ENCODE measurements at regions not wholly inside any gene's neighbourhood (a gene's known extent, or its start where the extent isn't known, plus 50 kb on each side); places are given as distances from the start of the nearest gene placed in this dataset.

DNA sequence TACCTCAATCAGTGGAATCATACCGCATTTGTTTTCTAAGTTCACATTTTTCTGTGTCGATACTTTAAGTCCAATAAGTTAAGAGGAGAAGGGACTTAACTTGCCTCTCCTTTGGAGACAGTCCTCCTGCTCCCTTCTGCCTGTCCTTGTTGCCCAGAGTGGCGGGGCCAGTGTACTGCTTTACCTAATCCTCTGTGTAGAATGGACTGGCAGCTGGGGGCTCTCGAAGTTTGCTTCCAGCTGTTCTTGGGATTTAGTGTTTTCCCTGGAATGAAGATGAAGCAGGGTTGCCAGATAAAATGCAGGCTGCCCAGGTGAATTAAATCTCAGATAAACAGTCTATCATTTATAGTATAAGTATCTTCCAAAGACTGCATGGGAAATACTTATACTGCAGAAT is 287.6 kb upstream of the C2CD4B start:
- FAIRE-seq (no peak), DNase-seq (ENCODE audit: insufficient read length, low spot score) (no peak)
- TF ChIP-seq POU2F2 (IDR thresholded peaks at IDR 0.05; ENCODE audit: low read depth, low read length) (no peak), POLR2A (IDR thresholded peaks at IDR 0.05; ENCODE audit: low read depth, low read length) (no peak), TAF1 (IDR thresholded peaks at IDR 0.05; ENCODE audit: low read depth, low read length) (no peak), PAX5 (IDR thresholded peaks at IDR 0.05; ENCODE audit: insufficient read depth, low read length, severe bottlenecking) (no peak), SPI1 (IDR thresholded peaks at IDR 0.05; ENCODE audit: low read depth, low read length) (no peak), POLR2AphosphoS5 (IDR thresholded peaks at IDR 0.05; ENCODE audit: low read depth, low read length) (no peak)

DNA sequence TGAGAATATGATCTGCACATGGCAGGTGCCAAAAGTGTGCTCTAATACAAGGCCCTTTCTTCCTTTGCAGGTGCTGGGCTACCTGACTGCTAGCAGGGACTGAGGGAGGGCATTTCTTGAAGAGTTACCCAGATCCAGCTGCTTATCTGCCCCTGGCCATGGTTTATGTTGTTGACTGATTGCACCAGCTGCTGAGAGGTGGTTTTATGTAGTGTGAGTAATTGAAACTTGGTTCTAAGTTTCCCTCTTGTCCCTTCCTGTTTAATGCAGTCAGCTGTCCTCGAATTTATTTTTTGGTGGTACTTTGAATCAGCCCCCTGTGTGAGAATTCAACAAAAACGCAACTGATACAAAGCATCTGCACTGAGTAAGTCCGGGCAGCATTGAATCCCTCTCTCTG is 288.3 kb upstream of the C2CD4B start:
- FAIRE-seq (no peak), DNase-seq (ENCODE audit: insufficient read length, low spot score) (no peak)
- no peak for TF ChIP-seq PAX5 (IDR thresholded peaks at IDR 0.05; ENCODE audit: insufficient read depth, low read length, severe bottlenecking)
- no peak for TF ChIP-seq POLR2AphosphoS5 (IDR thresholded peaks at IDR 0.05; ENCODE audit: low read depth, low read length)
- no peak for TF ChIP-seq TAF1 (IDR thresholded peaks at IDR 0.05; ENCODE audit: low read depth, low read length)
- no peak for TF ChIP-seq POLR2A (IDR thresholded peaks at IDR 0.05; ENCODE audit: low read depth, low read length)
- TF ChIP-seq SPI1 (IDR thresholded peaks at IDR 0.05; ENCODE audit: low read depth, low read length) = no peak
- TF ChIP-seq POU2F2 (IDR thresholded peaks at IDR 0.05; ENCODE audit: low read depth, low read length) = no peak

DNA sequence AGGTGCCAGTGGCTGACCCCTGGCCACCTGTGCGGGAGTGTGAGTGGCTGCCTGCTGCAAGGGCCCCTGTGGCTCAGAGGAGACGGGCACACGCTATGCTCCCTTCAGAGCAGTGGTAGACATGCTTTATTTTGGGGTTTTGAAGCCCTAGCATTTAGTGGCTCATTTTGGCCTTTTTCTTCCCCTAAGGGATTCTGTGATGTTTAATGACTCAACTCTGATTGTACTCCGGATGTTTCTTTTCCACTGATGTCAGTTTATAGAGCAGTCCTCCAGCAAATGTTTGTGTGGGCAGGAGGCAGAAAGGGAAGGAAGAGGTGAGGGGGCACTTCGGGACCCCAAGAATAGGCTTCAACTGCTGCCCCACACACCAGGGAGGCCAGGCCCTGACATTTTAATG is 288.9 kb upstream of the C2CD4B start:
- no peak for DNase-seq (ENCODE audit: insufficient read length, low spot score)
- no peak for TF ChIP-seq POLR2A (IDR thresholded peaks at IDR 0.05; ENCODE audit: low read depth, low read length)
- TF ChIP-seq SPI1 (IDR thresholded peaks at IDR 0.05; ENCODE audit: low read depth, low read length) = no peak
- no peak for TF ChIP-seq PAX5 (IDR thresholded peaks at IDR 0.05; ENCODE audit: insufficient read depth, low read length, severe bottlenecking)
- TF ChIP-seq POLR2AphosphoS5 (IDR thresholded peaks at IDR 0.05; ENCODE audit: low read depth, low read length) = no peak
- TF ChIP-seq POU2F2 (IDR thresholded peaks at IDR 0.05; ENCODE audit: low read depth, low read length) = no peak
- no peak for TF ChIP-seq TAF1 (IDR thresholded peaks at IDR 0.05; ENCODE audit: low read depth, low read length)
- no peak for FAIRE-seq

DNA sequence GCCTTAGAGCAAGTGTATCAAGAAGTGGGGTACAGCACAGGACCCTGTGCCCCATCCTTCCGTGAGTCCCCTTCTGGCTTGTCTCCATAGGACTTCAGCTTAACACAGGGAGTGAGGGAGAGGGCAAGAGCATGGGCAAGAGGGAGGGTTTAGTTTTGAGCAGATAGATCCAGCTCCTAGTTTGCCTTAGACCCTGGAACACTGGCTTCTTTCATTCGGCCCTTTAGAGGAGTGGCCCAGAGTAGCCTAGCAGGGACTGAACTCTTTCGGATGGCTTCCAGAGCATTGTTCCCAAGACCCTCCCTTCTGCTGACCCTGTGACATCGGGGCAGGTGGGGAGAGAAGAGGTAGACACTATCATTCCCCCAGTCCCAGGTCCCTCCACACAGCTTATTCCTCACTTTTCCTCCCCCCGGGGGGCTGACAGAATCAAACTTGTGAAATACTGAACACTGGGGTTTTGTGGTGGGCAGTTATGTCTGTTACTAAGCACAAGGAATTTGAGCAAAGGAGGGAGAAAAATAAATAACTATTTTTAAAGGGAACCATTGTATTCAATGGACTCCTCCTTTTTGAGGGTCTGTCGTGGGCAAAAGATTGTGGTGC is 289.6 kb upstream of the C2CD4B start:
- DNase-seq (ENCODE audit: insufficient read length, low spot score) (no peak), FAIRE-seq (no peak)
- TF ChIP-seq POU2F2 (IDR thresholded peaks at IDR 0.05; ENCODE audit: low read depth, low read length) (no peak), POLR2A (IDR thresholded peaks at IDR 0.05; ENCODE audit: low read depth, low read length) (no peak), POLR2AphosphoS5 (IDR thresholded peaks at IDR 0.05; ENCODE audit: low read depth, low read length) (no peak), TAF1 (IDR thresholded peaks at IDR 0.05; ENCODE audit: low read depth, low read length) (no peak), SPI1 (IDR thresholded peaks at IDR 0.05; ENCODE audit: low read depth, low read length) (no peak), PAX5 (IDR thresholded peaks at IDR 0.05; ENCODE audit: insufficient read depth, low read length, severe bottlenecking) (no peak)

DNA sequence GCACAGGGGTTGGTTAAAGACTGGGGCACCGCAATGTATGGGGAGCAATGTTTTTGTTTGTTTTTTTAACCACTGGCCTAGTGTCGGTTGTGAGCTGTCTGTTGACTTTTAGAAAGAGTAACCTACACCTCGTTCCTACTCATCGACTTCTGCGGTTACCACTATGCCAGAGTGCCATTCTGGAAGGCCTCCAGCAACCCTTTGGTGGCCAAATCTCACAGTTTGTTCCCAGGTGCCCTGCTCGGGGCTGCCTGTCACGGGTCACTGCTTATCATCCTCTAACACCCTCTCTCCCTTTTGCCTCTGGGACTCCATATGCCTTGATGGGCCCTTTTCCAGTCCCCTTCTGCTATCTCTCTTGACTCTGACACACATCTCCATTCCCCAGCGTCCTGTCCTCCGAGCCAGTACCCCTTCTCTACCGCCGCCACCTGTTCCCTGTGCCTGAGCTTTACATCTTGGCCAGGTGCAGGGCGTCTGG is 290.4 kb upstream of the C2CD4B start:
- no peak for FAIRE-seq
- no peak for DNase-seq (ENCODE audit: insufficient read length, low spot score)
- TF ChIP-seq POLR2AphosphoS5 (IDR thresholded peaks at IDR 0.05; ENCODE audit: low read depth, low read length) = no peak
- TF ChIP-seq TAF1 (IDR thresholded peaks at IDR 0.05; ENCODE audit: low read depth, low read length) = no peak
- TF ChIP-seq POLR2A (IDR thresholded peaks at IDR 0.05; ENCODE audit: low read depth, low read length) = no peak
- TF ChIP-seq POU2F2 (IDR thresholded peaks at IDR 0.05; ENCODE audit: low read depth, low read length) = no peak
- TF ChIP-seq PAX5 (IDR thresholded peaks at IDR 0.05; ENCODE audit: insufficient read depth, low read length, severe bottlenecking) = no peak
- no peak for TF ChIP-seq SPI1 (IDR thresholded peaks at IDR 0.05; ENCODE audit: low read depth, low read length)

DNA sequence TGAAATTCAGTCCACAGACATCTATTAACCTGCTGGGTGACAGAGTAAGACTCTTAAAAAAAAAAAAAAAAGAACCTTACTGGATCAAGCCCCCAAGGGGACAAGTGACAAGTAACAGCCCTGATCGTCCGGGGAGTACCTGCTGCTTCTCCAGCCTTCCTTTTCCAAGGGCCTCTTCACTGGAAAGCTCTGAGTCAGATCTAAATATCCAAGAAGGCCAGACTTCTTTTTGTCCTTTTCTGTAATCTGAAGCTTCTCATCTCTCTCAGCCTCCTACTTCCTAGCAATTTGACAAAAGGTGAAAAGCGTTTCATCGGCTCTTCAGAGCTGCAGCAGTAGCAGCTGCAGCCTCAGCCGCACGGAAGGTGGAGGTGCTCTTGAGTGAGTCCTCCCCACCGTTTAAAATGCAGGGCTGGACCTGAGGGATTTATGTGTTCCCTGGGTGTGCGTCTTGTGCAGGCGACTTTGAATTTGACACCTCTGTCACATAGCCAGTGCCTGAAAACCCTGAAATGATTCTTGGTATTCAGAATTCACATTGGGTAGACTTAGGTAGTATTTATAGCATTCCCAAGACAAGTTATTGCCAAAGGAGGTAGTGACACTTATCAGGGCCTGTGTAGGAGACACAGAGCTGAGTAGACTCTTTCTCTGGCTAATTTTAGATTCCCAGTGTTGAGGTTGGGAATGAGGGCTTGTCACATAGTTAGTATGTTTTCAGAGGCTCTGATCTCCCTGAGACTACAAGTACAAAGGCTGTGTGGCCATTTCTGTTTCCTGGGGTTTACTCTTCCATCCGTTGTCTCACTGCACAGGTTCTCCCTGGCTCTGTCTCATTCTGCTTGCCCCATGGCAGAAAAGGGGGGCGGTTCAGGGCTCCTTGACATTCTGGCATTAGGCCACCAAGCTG is 291.2 kb upstream of the C2CD4B start:
- DNase-seq (ENCODE audit: insufficient read length, low spot score) = no peak
- FAIRE-seq = no peak

DNA sequence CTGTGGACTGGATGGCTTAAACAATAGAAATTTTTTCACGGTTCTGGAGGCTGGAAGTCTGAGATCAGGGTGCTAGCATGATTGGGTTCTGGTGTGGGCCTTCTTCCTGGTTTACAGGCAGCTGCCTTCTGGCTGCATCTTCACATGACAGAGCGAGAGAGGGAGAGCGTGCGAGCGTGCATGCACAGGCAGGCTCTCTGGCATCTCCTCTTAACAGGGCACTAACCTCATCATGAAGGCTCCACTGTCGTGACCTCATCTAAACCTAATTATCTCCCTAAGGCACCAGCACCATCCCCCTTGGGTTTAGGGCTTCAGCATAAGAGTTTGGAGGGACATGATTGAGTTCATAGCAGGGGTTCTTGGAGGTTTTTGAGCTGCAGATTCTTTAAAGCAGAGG is 292.0 kb upstream of the C2CD4B start:
- no peak for TF ChIP-seq TAF1 (IDR thresholded peaks at IDR 0.05; ENCODE audit: low read depth, low read length)
- no peak for DNase-seq (ENCODE audit: insufficient read length, low spot score)
- FAIRE-seq = no peak

More for the DNA sequence above, 291.2 kb upstream of the C2CD4B start:
- TF ChIP-seq POU2F2 (IDR thresholded peaks at IDR 0.05; ENCODE audit: low read depth, low read length) (no peak), PAX5 (IDR thresholded peaks at IDR 0.05; ENCODE audit: insufficient read depth, low read length, severe bottlenecking) (no peak), TAF1 (IDR thresholded peaks at IDR 0.05; ENCODE audit: low read depth, low read length) (no peak), POLR2AphosphoS5 (IDR thresholded peaks at IDR 0.05; ENCODE audit: low read depth, low read length) (no peak), POLR2A (IDR thresholded peaks at IDR 0.05; ENCODE audit: low read depth, low read length) (no peak), SPI1 (IDR thresholded peaks at IDR 0.05; ENCODE audit: low read depth, low read length) (no peak)

DNA sequence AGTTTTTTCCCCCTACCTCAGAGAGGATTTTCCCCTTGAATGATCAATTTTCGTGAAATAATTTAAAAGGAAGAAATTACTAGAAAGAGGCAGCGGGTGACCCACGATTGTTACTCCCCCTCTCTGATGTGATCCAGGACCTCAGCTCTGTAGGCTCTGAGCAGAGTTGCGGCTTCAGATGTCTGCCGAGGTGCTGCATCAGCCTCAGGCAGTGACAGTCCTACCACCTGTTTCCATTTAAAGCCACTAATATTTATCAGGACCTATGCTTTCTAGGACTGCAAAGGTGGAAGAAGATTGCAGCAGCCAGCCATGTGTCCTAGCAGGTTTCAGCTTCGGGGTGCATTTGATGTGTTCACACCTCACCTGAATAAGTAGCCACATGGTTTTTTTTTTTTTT is 294.8 kb upstream of the C2CD4B start:
- FAIRE-seq = no peak
- TF ChIP-seq TAF1 (IDR thresholded peaks at IDR 0.05; ENCODE audit: low read depth, low read length) (no peak), POLR2A (IDR thresholded peaks at IDR 0.05; ENCODE audit: low read depth, low read length) (no peak), PAX5 (IDR thresholded peaks at IDR 0.05; ENCODE audit: insufficient read depth, low read length, severe bottlenecking) (no peak), POU2F2 (IDR thresholded peaks at IDR 0.05; ENCODE audit: low read depth, low read length) (no peak), SPI1 (IDR thresholded peaks at IDR 0.05; ENCODE audit: low read depth, low read length) (no peak), POLR2AphosphoS5 (IDR thresholded peaks at IDR 0.05; ENCODE audit: low read depth, low read length) (no peak)

DNA sequence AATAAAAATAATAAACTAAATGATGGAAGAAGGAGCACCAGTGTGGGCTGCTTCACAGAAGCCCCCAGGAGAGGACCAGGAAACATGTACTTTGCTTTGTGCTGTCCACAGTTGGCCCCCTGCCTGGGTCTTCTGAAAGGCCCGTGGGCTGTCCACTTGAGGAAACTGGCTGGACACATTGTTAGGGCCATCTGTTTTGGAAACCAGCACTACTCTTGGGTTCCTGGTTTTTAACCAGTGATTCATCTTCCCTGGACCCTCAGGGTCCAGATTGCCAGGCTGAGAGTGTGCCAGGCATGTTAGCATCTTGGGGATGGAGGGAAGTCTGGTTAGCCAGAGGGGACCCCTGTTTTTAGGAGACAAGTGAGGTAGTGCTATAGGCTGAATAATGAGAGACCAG is 297.2 kb upstream of the C2CD4B start:
- no peak for TF ChIP-seq POU2F2 (IDR thresholded peaks at IDR 0.05; ENCODE audit: low read depth, low read length)
- no peak for TF ChIP-seq PAX5 (IDR thresholded peaks at IDR 0.05; ENCODE audit: insufficient read depth, low read length, severe bottlenecking)
- no peak for TF ChIP-seq SPI1 (IDR thresholded peaks at IDR 0.05; ENCODE audit: low read depth, low read length)
- no peak for TF ChIP-seq POLR2A (IDR thresholded peaks at IDR 0.05; ENCODE audit: low read depth, low read length)
- no peak for TF ChIP-seq POLR2AphosphoS5 (IDR thresholded peaks at IDR 0.05; ENCODE audit: low read depth, low read length)
- TF ChIP-seq TAF1 (IDR thresholded peaks at IDR 0.05; ENCODE audit: low read depth, low read length) = no peak
- DNase-seq (ENCODE audit: insufficient read length, low spot score) (no peak), FAIRE-seq (no peak)

More for the DNA sequence above, 294.8 kb upstream of the C2CD4B start:
- DNase-seq (ENCODE audit: insufficient read length, low spot score) = no peak
